OCI-LY3 (cell line): ENCODE measurements at regions not wholly inside any gene's neighbourhood (a gene's known extent, or its start where the extent isn't known, plus 50 kb on each side); places are given as distances from the start of the nearest gene placed in this dataset.

Source experiments
- CTCF ChIP-seq: fragments of 200-600, 300-600 bp; sonication (generic); IDR thresholded peaks from 2 replicates; pipeline ENCODE4 v1.5.1; 2014; ENCODE audit warnings: antibody characterized with exemption, low read length, low read depth
- EZH2phosphoT487 ChIP-seq: fragments of 200-600 bp; shearing (Covaris generic); IDR thresholded peaks from 2 replicates; pipeline ENCODE4 v1.6.1; 2018; ENCODE audit warnings: antibody characterized with exemption, mixed run types, low read depth

- TF ChIP-seq CTCF = no peak
- no peak for TF ChIP-seq EZH2phosphoT487
Measured at GRCh38 chr3:82392203-82392775, 630.8 kb upstream of the GBE1 start.
